HG02840 (cell line): ENCODE measurements at regions not wholly inside any gene's neighbourhood (a gene's known extent, or its start where the extent isn't known, plus 50 kb on each side); places are given as distances from the start of the nearest gene placed in this dataset.

Experiments
- ATAC-seq: cut with Tn5 transposase; IDR thresholded peaks from one replicate; pipeline ENCODE4 v1.9.1; 2021; ENCODE audit warnings: mild to moderate bottlenecking, moderate library complexity, moderate number of reproducible peaks; ENCODE audit not compliant: unreplicated experiment, low FRiP score

DNA sequence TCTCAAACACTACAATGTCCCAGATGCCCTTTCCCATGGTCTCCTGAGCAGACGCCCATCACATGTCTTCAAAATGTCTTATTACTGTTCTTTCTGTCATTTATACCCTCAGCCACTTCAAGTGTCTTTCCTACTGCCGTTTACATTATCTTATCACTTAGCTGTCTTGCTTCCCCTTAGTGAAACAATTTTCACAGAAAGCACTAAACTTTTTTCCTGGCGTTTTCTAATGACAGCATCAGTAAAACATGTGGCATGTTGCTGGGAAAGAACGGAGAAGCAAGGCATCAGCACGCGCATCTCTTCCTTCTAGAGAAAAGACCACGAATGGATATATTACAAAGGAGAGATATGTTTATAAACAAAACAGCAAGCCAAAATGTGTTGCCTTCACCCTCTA lies 189.7 kb upstream of the SLIT2 start:
- ATAC-seq: no peak

DNA sequence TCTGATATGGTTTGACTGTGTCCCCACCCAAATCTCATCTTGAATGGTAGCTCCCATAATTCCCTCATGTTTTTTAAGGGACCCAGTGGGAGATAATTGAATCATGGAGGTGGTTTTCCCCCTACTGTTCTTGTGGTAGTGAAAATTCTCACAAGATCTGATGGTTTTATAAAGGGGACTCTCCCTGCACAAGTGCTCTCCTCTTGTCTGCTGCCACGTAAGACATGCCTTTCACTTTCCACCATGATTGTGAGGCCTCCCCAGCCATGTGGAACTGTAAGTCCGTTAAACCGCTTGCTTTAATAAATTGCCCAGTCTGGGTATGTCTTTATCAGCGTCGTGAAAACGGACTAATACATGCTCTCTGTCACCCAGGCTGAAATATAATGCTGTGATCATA lies 200.9 kb upstream of the SLIT2 start:
- ATAC-seq: no peak

DNA sequence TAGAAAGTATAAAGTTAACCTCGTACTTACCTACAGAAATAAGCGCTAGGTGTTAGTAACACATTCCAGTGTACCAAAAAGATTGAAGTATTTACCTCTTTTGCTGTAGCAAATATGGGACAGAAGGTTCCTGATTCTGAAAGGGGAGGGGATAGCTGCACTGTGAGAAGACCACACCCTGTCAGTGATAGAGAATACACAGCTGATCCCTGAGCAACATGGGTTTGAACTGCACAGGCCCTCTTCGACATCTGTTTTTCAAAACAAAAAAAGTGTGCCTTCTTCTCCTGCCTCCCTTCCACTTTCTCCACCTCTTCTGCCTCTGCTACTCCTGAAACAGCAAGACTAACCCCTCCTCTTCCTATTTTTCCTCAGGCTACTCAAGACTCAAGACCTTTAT lies 201.8 kb upstream of the SLIT2 start:
- ATAC-seq: no peak

DNA sequence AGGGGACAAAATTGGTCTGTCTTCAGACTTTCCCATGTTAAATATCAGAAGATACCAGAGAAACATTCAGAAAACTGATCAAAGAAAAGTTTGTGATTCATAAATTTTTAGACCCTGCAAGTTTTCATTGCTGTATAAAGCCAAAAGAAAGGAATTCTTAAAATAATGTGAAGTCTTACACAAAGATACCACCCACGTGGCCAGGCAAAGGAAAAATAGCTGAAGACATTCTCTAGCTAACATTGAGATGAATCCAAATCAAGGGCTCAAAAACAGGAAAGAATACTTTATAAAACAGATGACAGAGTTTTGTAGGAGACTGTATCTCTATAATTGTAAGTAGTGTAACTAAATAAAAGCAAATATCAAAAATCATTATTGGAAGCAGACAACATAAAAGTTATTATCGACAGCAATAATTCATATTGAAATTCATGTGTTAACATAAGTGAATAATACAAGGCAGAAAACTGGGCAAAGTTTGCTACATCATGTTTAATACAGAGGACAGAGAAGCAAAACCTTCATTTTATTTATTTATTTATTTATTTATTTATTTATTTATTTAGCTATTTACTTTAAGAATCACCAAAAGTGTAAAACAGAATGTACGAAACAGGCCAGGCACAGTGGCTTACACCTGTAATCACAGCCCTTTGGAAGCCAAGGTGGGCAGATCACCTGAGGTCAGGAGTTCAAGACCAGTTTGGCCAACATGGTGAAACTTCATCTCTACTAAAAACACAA lies 204.6 kb upstream of the SLIT2 start:
- no peak for ATAC-seq

DNA sequence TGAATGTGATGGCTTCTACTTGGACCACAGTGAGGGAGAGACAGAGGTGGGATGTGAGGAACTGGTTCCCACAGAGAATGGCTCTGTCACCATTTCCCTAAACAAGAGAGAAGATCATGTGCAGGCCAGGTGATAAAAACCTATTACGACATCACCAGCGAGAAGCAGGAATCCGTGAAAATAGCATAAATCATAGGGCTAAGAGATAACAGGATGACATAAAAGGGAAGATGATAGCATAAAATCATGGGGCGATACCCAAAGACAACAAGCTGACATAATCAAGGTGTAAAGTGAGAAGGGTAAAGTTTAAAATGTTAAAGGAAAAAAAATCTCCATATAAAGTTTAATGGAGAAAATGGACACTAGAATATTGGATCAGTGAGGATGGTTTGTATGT lies 205.5 kb upstream of the SLIT2 start:
- no peak for ATAC-seq

DNA sequence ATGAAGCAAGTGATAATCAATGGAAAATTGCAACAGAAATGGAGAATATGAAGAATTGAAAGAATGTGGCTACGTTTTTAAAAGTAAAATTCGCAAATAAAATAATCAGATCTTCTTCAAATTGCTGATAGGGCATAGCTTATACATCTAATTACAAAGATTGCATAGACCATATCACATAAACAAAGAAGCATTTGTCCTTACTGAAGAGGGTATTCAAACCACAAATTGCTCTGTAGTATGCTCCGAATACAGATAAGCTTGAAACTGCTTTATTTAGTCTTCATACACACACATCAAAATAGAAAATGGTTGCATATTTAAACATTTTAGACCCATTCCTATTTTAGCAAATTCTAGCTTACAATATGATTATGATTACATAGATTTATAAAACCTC lies 206.7 kb upstream of the SLIT2 start:
- ATAC-seq: no peak

DNA sequence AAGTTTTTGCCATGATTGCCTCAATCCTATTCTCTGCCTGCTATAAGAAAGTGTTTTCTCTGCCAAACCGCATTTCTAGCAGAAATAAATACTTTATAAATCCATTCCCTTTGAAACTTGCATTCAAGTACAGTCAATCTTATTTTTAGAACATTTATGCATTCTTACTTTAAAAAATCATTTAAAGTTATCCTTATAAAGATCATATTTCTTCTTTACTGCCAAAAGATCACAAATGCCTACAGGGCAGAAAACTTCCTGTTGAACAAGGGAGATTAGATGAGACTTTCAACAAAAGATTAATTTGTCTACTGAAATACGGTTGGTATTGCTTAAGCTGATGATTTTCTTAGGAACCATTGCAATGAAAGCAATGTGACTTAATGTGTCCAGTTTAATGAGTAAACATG lies 207.2 kb upstream of the SLIT2 start:
- no peak for ATAC-seq

DNA sequence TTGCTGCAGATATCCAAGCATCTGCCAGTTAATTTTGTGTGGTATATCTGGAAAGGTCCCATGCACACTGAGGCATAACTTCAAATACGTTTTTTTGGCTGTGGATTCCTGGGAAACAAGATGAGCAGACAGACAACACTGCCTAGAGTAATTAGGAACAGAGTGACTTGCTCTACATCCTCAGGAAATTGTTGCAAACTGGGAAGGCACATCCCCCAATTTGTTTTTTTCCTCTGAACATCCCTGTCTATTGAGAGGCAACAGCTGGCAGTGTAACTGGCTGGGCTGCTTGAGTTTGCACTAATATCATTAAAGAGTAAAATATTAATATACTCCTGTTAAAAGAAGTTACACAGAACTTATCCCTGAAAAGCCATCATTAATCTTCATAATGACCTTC lies 207.7 kb upstream of the SLIT2 start:
- no peak for ATAC-seq

DNA sequence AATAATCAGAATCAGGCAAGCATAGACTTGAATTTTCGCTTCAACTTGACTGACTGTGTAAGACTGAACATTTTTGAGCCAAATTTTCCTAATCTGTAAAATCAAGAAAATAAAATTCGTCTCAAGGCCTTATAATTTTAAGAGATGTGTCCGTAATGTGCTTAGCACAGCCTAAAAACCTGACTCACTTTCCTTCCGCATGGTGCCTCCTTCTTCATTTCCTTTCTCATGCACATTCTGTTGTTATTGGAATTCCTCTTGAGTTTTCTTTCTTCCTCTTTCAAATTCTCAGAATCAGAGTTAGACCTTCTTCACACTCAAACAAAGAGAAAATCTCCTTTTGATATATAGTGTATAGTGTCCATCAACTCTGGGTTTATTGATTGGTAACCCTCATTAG lies 208.9 kb upstream of the SLIT2 start:
- ATAC-seq: no peak

DNA sequence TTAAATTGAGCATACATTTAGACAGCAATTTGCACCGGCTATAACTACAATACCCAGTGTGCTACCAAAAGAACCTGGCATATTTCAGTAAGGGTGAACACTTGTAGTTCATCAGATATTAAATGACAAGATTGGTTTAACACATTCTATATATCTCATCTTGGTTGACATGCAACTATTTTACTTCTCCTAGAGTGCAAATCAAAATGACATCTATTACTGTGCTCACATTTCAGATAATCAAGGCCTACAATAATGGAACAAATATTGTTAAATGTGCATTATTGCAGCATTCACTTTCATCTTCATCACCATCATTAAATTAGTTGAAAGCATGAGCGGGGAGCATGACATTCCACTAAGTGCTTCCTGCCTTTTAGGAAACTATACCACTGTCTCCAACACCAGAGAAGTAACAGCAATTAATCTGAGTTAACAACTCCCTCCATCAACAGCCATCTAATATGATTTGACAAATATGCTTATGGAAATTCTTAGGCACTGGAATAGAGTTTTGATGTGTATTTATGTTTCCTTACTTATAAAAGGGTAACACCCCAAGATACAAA lies 209.8 kb upstream of the SLIT2 start:
- ATAC-seq: no peak

DNA sequence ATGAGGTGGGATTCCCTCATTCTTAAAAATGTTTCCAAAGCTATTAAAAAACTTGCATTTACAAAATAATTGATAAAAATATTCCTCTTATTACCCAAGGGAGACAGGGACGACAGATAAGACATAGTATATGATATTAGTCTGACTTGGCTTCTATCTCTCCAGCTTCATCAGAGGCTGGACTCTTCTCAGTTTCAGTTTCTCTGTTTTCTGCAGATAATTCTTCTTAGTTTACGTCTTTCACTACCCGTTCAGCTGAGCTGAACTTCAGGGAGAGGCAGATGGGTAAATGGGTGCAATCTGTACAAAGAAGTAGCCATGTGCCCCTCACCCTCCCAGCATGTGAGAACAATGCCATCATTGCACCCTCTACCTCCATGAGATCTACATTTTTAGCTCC lies 214.0 kb upstream of the SLIT2 start:
- no peak for ATAC-seq

DNA sequence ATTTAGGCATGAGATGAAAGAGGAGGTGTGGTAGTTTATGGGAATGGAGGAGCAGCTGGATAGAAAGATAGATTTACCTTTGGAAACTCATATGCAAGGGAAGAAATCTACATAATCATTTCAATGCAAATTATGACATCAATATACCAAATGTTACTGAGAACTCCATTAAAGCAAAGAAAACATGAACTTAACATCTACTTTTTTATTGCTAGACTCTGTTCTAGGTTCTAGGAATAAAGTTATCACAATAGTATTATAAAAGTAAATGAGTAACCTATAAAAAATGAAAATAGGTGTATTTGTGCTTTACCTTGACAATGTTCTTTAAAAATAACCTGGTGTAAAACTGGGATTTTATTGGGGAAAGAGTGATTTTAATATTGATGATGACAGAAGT lies 221.6 kb upstream of the SLIT2 start:
- ATAC-seq: no peak

DNA sequence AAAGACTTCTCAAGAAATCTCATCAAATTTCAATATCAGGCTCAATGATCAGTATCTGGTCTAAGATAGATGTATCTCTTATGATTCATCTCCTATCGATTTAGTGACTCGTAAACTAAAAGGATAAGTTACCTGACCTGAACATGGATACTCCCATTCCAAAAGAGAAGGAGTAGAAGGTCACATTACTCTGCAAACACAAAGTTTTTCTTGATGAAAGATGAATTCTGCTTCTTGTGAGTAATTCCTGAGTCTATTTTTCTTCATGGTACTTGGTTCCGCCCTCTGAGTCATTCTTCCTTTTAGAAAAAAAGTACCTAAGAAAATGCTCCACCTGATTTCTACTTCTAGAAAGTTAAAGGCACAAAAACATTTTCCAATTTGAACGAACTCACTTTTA lies 223.1 kb upstream of the SLIT2 start:
- ATAC-seq: no peak

DNA sequence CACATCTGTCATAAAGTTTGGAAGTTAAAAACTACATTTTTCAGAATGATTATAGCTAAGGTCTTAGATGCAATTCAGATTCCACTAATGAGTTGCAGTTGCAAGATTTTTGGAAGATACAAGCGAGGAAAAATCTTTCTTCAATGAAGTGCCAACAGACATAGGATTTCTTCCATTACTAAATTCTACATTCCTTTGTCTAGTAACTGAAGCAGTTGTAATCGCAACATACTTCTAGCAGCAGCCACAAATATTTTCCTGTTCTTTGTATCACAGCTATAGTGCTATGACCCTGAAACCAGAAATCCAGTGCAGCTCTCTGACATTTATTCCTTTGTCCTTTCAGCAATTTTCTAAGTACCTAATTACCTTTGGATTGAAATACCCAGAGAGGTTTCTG lies 225.2 kb upstream of the SLIT2 start:
- ATAC-seq: no peak

DNA sequence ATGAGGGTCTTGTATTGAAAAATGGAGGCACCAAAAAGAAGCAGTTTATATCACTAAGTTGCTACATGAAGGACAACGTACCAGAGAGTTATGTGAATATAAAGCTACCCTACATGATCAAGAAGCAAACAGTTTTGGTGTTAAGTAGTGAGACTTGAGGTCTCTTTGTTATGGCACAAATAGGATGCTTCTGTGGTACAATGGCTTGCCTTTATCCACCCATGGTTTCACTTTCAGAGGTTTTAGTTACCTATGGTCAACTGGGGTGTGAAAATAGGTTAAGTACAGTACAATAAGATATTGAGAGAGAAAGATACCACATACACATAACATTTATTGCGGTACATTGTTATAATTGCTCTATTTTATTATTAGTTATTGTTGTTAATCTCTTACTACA lies 229.2 kb upstream of the SLIT2 start:
- ATAC-seq: no peak

DNA sequence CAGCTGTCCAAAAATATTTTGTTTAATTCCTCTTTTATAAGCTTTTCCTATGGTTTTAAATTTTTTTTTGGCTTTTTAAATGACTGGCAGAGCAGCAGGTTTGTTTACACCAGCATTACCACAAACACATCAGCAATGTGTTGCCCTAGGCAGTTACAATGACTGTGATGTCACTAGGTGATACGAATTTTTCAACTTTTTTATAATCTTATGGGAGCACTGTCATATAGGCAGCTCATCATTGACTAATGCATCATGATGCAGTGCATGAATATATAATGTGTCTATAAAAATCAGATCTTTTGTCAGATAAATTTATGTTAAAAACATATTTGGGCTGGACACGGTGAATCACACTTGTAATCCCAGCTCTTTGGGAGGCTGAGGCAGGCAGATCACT lies 231.6 kb upstream of the SLIT2 start:
- no peak for ATAC-seq

DNA sequence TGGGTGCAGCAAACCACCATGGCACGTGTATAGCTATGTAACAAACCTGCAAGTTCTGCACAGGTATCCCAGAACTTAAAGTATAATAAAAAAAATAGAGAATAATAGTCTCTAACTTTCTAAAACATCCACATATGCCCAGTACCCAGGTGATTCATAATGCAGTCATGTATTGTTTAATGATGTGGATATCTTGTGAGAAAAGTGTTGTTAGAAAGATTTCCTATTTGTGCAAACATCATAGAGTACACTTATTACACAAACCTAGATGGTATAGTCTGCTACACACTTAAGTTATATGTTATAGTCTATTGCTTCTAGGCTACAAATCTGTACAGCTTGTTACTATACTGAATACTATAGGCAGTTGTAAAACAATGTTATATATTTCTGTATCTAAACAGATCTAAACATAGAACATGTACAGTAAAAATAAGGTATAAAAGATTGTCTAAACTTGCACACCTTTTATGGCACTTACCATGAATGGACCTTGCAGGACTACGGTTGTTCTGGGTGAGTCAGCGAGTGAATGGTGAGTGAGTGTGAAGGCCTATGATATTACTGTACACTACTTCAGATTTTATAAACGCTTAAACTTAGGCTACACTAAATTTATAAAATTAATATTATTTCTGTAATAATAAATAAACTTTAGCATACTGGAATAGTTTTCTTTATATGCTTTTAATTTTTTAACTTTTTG lies 232.2 kb upstream of the SLIT2 start:
- no peak for ATAC-seq

DNA sequence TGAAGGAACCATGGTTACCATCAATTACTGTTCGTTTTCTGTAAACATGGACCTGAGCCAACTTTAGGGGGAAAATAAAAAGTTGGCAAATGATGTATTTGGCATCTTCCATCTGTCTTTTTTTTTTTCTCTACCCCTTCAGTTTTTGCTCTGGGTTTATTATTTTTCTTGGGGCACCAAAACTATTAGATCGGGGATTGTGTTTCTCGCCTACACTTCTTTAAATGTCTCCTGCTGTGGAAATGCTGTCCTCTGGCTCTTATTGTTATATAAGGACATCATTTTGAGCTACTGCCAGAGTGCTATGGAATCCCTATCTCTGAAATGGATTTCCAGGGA lies 234.0 kb upstream of the SLIT2 start:
- no peak for ATAC-seq

DNA sequence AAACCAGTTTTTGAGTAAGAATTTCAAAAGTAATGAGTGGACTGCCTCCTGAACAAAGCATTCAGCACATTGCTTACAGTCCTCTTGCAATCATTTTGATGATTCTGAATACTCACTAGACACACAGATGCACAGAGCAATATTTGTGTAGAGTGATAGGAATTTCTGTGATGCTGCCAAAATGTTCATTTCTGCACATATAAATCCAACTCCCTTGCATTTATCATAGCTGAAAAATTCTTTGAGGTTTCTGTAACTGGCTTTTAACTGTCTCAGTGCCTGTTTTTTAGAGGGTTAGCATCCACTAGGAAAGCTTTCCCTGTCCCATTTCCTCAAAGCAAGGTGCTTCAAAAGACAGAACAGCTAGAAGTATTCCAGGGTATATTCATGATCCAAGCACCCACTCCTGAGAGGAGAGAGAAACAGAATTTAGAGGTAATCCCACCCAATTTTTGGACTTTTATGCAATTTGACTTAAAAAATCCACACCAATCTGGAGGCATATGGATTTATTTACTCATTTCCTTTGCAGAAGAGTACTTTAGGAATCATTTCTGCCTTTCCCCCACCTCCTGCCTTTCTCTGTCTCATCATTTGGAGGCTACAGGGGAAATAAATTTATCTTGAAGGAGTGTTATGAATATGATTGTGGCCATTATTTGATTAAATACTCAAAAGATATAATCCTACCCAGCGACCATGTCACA lies 234.5 kb upstream of the SLIT2 start:
- no peak for ATAC-seq

DNA sequence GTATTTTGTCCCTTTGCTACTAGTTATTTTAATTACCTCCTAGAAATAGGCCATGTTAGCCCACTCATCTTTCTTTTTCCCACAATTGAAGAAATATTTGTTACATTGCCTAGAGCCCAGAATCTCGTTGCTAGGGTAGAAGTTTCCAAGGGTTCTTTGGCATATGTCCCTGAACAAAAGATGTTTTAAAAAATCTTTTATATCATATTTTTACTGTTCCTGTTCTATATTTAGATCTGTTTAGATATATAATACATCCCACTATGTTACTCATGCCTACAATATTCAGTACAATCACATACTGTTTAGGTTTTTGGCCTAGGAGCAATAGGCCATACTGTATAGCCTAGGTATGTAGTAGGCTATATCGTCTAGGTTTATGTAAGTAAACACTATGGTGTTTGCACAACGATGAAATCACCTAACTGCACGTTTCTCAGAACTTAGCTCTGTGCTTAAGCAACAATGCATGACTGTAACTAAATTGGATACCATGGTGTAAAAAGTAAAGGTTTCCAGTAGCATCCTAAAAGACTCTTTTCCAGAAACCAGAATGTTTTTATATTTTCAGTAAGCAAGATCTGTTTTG lies 236.0 kb upstream of the SLIT2 start:
- no peak for ATAC-seq
